ENCODE measurements at regions not wholly inside any gene's neighbourhood (a gene's known extent, or its start where the extent isn't known, plus 50 kb on each side); places are given as distances from the start of the nearest gene placed in this dataset.

GRCh38 chr3:162847511-162847910 is 1350.9 kb downstream of the OTOL1 start:
- TF ChIP-seq CTCF (IDR thresholded peaks at IDR 0.05; ENCODE audit: insufficient read depth, low read depth, low read length) = no peak

DNA sequence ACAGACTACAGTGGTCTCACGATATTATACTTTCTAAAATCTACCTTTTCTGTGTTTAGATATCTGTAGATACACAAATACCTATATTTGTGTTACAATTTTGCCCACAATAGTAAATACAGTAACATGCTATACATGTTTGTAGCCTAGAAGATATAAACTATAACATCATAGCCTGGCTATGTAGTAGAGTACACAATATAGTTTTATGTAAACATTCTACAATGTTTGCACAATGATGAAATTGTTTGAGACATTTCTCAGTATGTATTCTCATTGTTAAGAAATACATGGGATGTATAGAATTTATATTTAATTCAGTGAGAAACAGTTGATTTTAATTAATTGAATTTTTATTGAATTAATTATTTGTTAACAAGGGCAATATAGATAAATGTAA is 1367.0 kb downstream of the OTOL1 start:
- Histone ChIP-seq H3K27me3 (ENCODE audit: control insufficient read depth, insufficient read depth, low read length) (no peaks in the 10 kb centered on the region), H3K36me3 (ENCODE audit: control insufficient read depth, insufficient read depth, low read length) (no peaks in the 10 kb centered on the region), H3K4me3 (ENCODE audit: low read depth, low read length) (no peak overlapping the region)
- ChIA-PET CTCF (no interaction called here), POLR2A (no interaction called here)
- no peak for TF ChIP-seq CTCF (IDR thresholded peaks at IDR 0.05; ENCODE audit: insufficient read depth, low read depth, low read length)
- no peak for DNase-seq (ENCODE audit: low read depth)

More at GRCh38 chr3:162847511-162847910, 1350.9 kb downstream of the OTOL1 start:
- POLR2A ChIA-PET = no interaction called here
- CTCF ChIA-PET = no interaction called here
- H3K4me3 ChIP-seq (ENCODE audit: low read depth, low read length) = no peak overlapping the region
- no peak for DNase-seq (ENCODE audit: low read depth)
- H3K36me3 ChIP-seq (ENCODE audit: control insufficient read depth, insufficient read depth, low read length) = no peaks in the 10 kb centered on the region
- no peaks in the 10 kb centered on the region for H3K27me3 ChIP-seq (ENCODE audit: control insufficient read depth, insufficient read depth, low read length)

DNA sequence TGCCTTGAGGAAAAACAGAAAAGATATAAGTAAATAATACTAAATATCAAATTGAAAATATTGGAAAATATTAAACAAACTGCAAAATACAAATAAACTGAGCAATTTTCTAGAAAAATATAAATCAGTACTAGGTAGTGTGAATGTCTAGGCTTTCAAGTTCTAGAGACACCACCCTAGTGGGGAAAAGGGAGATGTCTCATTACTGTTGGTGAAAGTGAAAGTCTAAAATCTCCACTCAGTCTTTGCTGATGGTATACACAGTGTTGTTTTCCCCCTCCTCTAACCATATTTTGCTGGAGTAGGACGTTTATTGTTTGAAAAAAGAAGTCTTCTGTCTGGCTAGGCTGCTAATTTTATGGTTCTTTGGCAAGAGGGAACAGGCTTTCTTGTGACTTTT is 1368.9 kb downstream of the OTOL1 start:
- CTCF ChIA-PET = no interaction called here
- TF ChIP-seq CTCF (IDR thresholded peaks at IDR 0.05; ENCODE audit: insufficient read depth, low read depth, low read length) = no peak
- no peak overlapping the region for H3K4me3 ChIP-seq (ENCODE audit: low read depth, low read length)
- POLR2A ChIA-PET = no interaction called here
- H3K27me3 ChIP-seq (ENCODE audit: control insufficient read depth, insufficient read depth, low read length) = no peaks in the 10 kb centered on the region
- H3K36me3 ChIP-seq (ENCODE audit: control insufficient read depth, insufficient read depth, low read length) = no peaks in the 10 kb centered on the region
- DNase-seq (ENCODE audit: low read depth) = no peak

DNA sequence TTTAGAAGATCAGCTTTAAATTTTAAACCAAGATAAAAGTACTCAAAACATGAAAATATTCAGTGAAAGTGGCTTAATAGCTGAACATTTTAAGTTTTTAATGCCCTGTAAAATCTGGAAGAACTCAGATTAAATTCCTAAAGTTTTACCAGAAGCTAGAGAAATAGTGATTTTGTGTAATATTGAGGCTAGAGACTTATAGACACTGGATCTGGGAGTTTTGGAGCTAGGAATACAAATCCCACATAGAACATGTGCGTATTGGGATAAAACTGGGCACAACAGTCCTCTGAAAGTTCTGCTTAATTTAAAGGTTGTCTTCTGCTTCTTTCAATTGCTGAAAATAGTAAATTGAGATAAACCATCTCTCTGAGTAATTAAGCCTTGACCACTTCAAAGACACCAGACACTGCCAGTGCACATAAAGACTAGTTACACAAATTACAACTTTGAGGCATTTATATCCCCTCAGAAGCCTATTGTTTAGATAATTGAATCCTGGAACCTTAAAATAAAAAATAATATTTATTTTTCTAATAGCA is 1382.5 kb downstream of the OTOL1 start:
- no peak for DNase-seq (ENCODE audit: low read depth)
- POLR2A ChIA-PET = no interaction called here
- no peaks in the 10 kb centered on the region for H3K27me3 ChIP-seq (ENCODE audit: control insufficient read depth, insufficient read depth, low read length)
- no peak for TF ChIP-seq CTCF (IDR thresholded peaks at IDR 0.05; ENCODE audit: insufficient read depth, low read depth, low read length)
- H3K36me3 ChIP-seq (ENCODE audit: control insufficient read depth, insufficient read depth, low read length) = no peaks in the 10 kb centered on the region
- CTCF ChIA-PET = no interaction called here
- no peak overlapping the region for H3K4me3 ChIP-seq (ENCODE audit: low read depth, low read length)

DNA sequence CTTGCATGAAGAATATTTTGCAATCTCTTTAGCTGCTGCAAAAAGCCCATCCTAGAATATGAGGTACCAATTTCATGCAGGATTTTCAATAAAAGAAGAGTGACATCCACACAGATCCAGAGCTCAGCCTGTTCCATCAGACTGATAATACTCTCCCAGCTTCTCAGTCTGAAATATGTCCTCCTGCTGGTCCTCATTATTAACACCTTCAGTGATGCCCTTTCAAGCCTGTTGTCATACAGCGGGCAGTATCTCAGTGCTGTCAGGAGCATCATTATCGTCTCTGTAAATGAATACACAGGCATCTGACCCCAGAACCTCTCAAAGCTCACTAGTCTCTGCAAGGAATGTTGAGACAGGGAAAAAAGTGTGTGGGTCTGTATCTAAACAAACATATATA is 1387.8 kb downstream of the OTOL1 start:
- Histone ChIP-seq H3K36me3 (ENCODE audit: control insufficient read depth, insufficient read depth, low read length) (no peaks in the 10 kb centered on the region), H3K27me3 (ENCODE audit: control insufficient read depth, insufficient read depth, low read length) (no peaks in the 10 kb centered on the region), H3K4me3 (ENCODE audit: low read depth, low read length) (no peak overlapping the region)
- no peak for TF ChIP-seq CTCF (IDR thresholded peaks at IDR 0.05; ENCODE audit: insufficient read depth, low read depth, low read length)
- POLR2A ChIA-PET = no interaction called here
- CTCF ChIA-PET = no interaction called here
- DNase-seq (ENCODE audit: low read depth) = no peak
